ENCODE measurements at regions not wholly inside any gene's neighbourhood (a gene's known extent, or its start where the extent isn't known, plus 50 kb on each side); places are given as distances from the start of the nearest gene placed in this dataset.

- DNase-seq = no peak
These were observed 53.1 kb upstream of the VSX1 start for GRCh38 chr20:25135031-25135430.

DNA sequence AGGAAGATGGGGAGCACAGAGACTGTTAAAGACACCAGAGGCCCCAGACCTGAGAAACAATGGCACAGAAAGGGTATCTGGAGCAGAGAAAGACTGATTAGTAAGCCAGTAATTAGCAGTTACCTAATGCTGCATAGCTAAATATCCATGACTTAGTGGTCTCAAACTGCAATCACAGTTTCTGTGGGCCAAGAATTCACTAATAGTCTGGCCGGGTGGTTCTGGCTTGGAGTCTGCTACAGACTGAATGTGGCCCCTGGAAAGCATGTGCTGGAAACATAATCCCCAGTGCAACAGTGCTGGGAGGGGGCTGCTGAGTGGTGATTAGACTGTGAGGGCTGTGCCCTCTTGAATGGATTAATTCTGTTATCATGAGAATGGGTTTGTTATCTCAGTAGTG lies 54.1 kb upstream of the VSX1 start:
- no peak for DNase-seq

DNA sequence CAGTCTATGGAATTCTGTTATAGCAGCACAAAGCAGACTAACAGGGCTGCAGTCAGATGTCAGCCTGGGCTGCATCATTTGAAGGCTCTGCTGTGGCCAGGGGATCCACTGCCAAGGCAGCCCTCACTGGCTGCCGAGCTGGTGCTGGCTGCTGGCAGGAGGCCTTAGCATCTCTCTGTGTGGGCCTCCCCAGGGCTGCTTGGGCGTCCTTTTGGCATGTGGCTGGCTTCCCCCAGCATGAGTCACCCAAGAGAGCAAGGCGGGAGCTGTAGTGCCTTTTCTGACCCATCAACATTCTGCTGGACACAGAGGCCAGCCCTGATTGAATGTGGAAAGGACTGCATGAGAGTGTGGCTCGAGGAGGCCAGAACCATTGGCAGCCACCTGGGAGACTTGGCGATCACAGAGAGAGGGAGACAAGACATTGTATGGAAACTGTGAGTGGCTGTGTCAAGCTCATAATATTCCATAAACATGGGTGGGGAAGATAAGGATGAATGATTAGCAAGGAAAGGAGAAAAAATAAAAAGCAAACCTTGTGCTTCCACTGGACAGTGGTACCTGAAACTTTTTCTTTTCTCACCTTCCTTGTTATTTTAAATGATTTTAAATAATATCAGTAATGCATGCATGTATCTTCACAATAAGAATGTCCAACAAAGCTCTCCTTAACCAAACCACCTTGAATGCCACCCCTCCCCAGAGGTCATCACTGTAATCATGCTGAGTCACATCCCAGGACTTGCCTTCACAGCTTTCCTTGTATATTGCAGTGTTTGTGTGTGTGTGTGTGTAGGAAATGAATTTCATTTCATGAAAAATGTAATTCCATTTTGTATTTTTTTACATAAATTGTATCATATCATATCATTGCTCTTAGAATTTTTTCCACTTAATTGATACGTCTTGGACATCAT lies 55.0 kb upstream of the VSX1 start:
- peak; percentile 41 for DNase-seq

- DNase-seq = no peak
These were observed 56.3 kb upstream of the ENTPD6 start for GRCh38 chr20:25139029-25139705.

GRCh38 chr20:25140968-25141367 lies 54.5 kb upstream of the ENTPD6 start:
- no peak for DNase-seq

GRCh38 chr20:25142435-25142834 lies 53.1 kb upstream of the ENTPD6 start:
- no peak for DNase-seq

GRCh38 chr20:25145131-25145530 lies 50.4 kb upstream of the ENTPD6 start:
- no peak for DNase-seq
